ENCODE measurements at regions not wholly inside any gene's neighbourhood (a gene's known extent, or its start where the extent isn't known, plus 50 kb on each side); places are given as distances from the start of the nearest gene placed in this dataset.

DNA sequence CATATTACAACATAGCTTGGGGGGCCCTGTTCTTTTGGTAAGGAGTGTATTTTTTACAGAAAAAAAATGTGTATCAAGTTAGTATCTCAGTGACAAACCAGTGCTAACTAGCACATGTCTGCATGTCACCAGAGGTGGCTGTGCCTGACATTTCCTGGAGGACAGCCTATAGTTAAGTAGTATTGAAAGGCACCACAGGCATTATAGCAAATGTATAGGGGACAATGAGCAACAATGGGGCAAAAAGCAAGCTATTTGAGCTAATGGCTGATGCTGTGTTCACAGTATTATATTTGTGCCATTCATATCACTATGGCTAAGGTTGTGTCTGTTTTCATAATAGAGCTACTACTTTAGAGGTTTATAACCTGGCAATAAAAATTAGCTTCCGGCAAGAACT is 1644.0 kb downstream of the MAT2B start:
- TF ChIP-seq, protein P1, sequence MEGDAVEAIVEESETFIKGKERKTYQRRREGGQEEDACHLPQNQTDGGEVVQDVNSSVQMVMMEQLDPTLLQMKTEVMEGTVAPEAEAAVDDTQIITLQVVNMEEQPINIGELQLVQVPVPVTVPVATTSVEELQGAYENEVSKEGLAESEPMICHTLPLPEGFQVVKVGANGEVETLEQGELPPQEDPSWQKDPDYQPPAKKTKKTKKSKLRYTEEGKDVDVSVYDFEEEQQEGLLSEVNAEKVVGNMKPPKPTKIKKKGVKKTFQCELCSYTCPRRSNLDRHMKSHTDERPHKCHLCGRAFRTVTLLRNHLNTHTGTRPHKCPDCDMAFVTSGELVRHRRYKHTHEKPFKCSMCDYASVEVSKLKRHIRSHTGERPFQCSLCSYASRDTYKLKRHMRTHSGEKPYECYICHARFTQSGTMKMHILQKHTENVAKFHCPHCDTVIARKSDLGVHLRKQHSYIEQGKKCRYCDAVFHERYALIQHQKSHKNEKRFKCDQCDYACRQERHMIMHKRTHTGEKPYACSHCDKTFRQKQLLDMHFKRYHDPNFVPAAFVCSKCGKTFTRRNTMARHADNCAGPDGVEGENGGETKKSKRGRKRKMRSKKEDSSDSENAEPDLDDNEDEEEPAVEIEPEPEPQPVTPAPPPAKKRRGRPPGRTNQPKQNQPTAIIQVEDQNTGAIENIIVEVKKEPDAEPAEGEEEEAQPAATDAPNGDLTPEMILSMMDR (IDR thresholded peaks at IDR 0.05): no peak

DNA sequence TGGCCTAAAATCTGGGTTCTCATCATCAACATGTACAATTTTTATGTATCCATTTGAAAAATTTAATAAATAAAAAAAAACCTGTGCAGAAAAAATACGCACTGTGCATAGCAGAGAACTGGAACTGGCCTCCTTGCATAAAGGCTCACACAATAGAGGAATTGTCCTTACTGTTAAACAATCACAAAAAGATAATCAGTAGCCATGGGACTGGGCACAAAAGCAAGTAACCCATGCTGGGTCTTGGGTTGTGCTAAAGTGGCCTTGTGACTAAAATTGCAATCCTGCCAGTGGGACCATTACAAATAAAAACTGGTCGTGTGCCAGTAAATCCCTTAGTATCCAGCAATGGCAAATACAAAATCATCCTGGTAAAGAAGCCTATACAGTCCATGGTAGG is 1646.6 kb downstream of the MAT2B start:
- TF ChIP-seq, protein P1 (IDR thresholded peaks at IDR 0.05): no peak

DNA sequence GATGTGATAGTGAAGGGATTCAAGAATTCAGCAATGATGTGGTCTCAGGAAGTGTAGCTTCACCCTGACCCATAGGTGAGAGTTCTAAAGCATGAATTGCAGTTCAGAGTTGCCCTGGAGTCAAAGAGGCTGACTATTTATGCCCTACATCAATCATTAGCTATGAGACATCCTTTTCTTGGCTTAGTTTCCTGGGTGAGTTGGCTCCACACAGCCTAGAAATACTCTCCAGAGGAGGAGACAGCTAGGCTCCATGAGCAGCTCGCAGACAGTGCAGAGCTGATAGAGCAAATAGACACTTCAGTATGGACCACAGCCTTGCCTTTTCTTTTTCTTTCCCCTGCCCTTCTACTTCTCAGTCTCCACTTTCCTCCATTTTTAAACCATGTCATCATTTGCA is 1651.8 kb downstream of the MAT2B start:
- TF ChIP-seq, protein P1 (IDR thresholded peaks at IDR 0.05): no peak

DNA sequence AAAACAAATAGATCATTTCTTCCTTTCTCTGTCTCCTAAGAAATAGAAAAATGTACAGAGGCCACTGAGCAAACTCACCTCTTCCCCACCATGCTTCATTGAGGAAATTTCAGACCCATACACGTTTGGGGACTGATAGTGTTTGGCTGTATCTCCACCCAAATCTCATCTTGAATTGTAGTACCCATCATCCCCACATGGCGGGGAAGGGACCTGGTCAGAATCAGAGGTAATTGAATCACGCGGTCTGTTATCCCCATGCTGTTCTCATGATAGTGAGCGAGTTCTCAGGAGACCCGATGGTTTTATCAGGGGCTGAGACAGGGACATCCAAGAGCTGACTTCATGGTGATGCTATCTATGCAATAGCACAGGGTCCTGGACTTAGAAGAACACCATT is 1655.8 kb downstream of the MAT2B start:
- TF ChIP-seq, protein P1 (IDR thresholded peaks at IDR 0.05): no peak

DNA sequence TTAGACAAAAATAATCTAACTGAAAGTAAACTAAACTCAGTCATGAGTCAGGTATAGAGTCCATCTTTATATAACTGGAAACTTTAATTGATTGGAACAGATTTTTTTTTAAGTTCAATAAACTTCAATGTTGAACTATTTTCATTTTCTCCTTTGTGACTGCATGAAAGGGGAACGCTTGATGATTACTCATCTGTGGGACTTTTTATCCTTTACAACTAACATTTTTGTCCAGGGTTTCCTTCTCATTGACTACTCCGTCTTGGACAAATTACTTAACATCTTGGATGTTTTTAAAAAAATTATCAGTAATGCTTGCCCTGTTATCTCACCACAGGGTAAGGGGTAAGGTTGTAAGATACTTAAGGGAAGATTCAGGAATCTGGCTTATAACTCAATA is 1658.4 kb downstream of the MAT2B start:
- TF ChIP-seq, protein P1 (IDR thresholded peaks at IDR 0.05): no peak

DNA sequence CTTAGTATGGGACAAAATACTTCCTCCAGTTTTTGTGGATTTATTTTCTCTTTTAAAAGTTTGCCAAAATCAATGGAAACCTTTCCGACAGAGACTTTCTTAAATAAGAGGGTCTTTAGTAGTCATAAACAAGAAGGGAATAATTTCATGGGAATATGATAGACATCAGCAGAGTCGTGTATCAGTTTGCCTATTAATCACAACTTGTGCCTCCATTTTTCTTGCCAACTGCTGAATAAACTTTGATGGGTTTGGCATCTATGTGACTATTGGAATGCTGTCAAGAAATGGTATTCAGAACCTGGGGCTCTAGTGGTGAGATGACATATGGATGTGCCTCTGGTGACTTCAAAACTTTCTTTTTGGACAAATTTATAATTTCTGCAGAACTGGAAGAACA is 1668.2 kb downstream of the MAT2B start:
- TF ChIP-seq, protein P1 (IDR thresholded peaks at IDR 0.05): no peak

DNA sequence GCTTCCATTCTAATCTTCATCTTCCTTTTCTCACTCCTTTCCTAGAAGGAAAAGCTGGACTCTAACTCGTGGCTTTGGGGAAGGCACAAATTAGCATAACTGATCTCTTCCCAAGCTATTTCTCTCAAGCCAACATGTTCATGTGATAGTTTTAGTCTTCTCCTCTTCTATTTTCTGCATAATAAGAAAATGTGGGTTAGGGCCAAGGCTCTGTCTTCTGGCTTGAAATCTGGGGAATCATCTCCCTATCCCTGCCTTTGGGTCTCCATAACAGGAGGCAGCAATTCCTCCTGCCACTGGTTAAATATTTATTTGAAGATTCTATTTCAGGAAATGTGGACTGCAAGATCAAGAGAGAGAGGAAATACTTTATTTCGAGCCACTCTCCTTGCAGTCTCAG is 1669.6 kb downstream of the MAT2B start:
- TF ChIP-seq, protein P1 (IDR thresholded peaks at IDR 0.05): no peak

DNA sequence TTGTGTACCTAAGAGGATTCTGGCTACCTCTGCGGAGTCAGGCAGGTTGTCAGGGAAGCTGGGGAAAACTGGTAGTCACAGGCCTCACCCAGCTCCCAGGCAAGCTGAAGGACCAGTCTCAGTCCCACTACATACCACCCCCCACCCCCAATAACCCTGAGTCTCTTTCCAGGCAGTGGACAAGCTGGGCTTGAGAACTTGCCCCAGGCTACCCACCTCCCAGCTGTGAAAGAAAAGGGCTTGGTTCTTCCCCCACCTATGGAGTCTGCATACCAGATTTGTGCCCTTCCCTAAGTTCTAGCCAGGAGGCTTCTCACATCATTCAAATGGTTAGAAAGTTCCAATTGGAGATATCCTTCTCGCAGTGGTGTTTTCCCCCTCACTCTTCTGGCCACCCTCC is 1678.8 kb downstream of the MAT2B start:
- TF ChIP-seq, protein P1 (IDR thresholded peaks at IDR 0.05): no peak

Data from LNCAP (cell line).